HEK293 (cell line): ENCODE measurements at regions not wholly inside any gene's neighbourhood (a gene's known extent, or its start where the extent isn't known, plus 50 kb on each side); places are given as distances from the start of the nearest gene placed in this dataset.

ENCODE experiments used
- CTCF ChIA-PET: fragments of 350-600 bp; formaldehyde crosslinking; extraction: SDS; loops from one replicate; lab custom pipeline; 2021; ENCODE audit warnings: antibody characterized with exemption; lab: Yijun Ruan, JAX
- POLR2A ChIA-PET: fragments of 300-600 bp; formaldehyde crosslinking; extraction: SDS; loops from one replicate; lab custom pipeline; 2020; ENCODE audit warnings: antibody characterized with exemption, inconsistent platforms; lab: Yijun Ruan, JAX
- H3K27ac ChIP-seq: fragments of 200-500 bp; sonication (Bioruptor generic); 2 replicates; pipeline ENCODE4 v1.5.1; 2014; ENCODE audit warnings: low read depth, low read length, control low read depth, inconsistent platforms; ENCODE audit errors: extremely low read depth
- H3K36me3 ChIP-seq, 2 experiments: fragments of 200-500 bp in 1 of 2; sonication (Bioruptor generic) in 1 of 2; 1 replicate in 1 of 2; 2 replicates in 1 of 2; pipeline ENCODE4 v1.5.1; 2014 to 2017; ENCODE audit warnings: inconsistent platforms in 2 of 2, low read length in 2 of 2; ENCODE audit not compliant: control insufficient read depth in 2 of 2, insufficient read depth in 1 of 2
- H3K4me1 ChIP-seq: fragments of 200-500 bp; sonication (Bioruptor generic); 2 replicates; pipeline ENCODE4 v1.5.1; 2014; ENCODE audit warnings: mild to moderate bottlenecking, low read length, inconsistent platforms; ENCODE audit not compliant: control insufficient read depth, insufficient read depth
- H3K4me3 ChIP-seq: 2 replicates; pipeline ENCODE4 v1.5.1; 2011; ENCODE audit warnings: low read depth, mild to moderate bottlenecking, control low read depth, low read length, moderate library complexity
- H3K9me3 ChIP-seq: fragments of 200-500 bp; sonication (Bioruptor generic); 2 replicates; pipeline ENCODE4 v1.5.1; 2014; ENCODE audit warnings: low read depth, low read length, inconsistent platforms; ENCODE audit not compliant: control insufficient read depth, insufficient read depth
- FEZF1 ChIP-seq: fragments of 450-650 bp; formaldehyde crosslinking; IDR thresholded peaks from 2 replicates; pipeline ENCODE4 v1.5.1; 2016; ENCODE audit warnings: missing biosample characterization, missing genetic modification characterization
- IKZF3 ChIP-seq: fragments of 450-650 bp; IDR thresholded peaks from 2 replicates; pipeline ENCODE4 v1.5.0; 2018; ENCODE audit warnings: missing biosample characterization, mild to moderate bottlenecking, missing genetic modification characterization, moderate library complexity
- KLF9 ChIP-seq: fragments of 450-650 bp; formaldehyde crosslinking; IDR thresholded peaks from 2 replicates; pipeline ENCODE4 v1.5.1; 2016; ENCODE audit warnings: missing biosample characterization, missing genetic modification characterization, low read depth
- TCF7L2 ChIP-seq: IDR thresholded peaks from 2 replicates; pipeline ENCODE4 v1.6.1; 2011; ENCODE audit warnings: low read depth, mild to moderate bottlenecking, inconsistent platforms, low read length, moderate library complexity, borderline replicate concordance
- TSHZ1 ChIP-seq: fragments of 450-650 bp; formaldehyde crosslinking; IDR thresholded peaks from 2 replicates; pipeline ENCODE4 v1.5.1; 2016; ENCODE audit warnings: missing biosample characterization, missing genetic modification characterization, borderline replicate concordance
- ZBTB10 ChIP-seq: fragments of 450-650 bp; formaldehyde crosslinking; IDR thresholded peaks from 2 replicates; pipeline ENCODE4 v1.5.1; 2016; ENCODE audit warnings: missing biosample characterization, missing genetic modification characterization
- ZBTB20 ChIP-seq: fragments of 450-650 bp; formaldehyde crosslinking; IDR thresholded peaks from 2 replicates; pipeline ENCODE4 v1.5.1; 2016; ENCODE audit warnings: missing biosample characterization, missing genetic modification characterization
- ZBTB6 ChIP-seq: fragments of 450-650 bp; formaldehyde crosslinking; IDR thresholded peaks from 2 replicates; pipeline ENCODE4 v1.5.1; 2017; ENCODE audit warnings: missing biosample characterization, missing genetic modification characterization
- ZBTB7A ChIP-seq: fragments of 450-650 bp; formaldehyde crosslinking; IDR thresholded peaks from 2 replicates; pipeline ENCODE4 v1.5.1; 2016; ENCODE audit warnings: low read depth, missing biosample characterization, missing genetic modification characterization
- ZFHX2 ChIP-seq: fragments of 450-650 bp; formaldehyde crosslinking; conservative IDR thresholded peaks from 2 replicates; pipeline ENCODE4 v1.5.1; 2016; ENCODE audit warnings: missing biosample characterization, missing genetic modification characterization
- ZNF133 ChIP-seq: fragments of 450-650 bp; formaldehyde crosslinking; IDR thresholded peaks from 2 replicates; pipeline ENCODE4 v1.5.1; 2016; ENCODE audit warnings: missing biosample characterization, missing genetic modification characterization
- ZNF248 ChIP-seq: fragments of 450-650 bp; formaldehyde crosslinking; IDR thresholded peaks from 2 replicates; pipeline ENCODE4 v1.5.1; 2017; ENCODE audit warnings: missing biosample characterization, missing genetic modification characterization
- ZNF266 ChIP-seq: fragments of 450-650 bp; formaldehyde crosslinking; IDR thresholded peaks from 2 replicates; pipeline ENCODE4 v1.5.1; 2016; ENCODE audit warnings: missing biosample characterization, missing genetic modification characterization, low read depth
- ZNF341 ChIP-seq: fragments of 450-650 bp; formaldehyde crosslinking; IDR thresholded peaks from 2 replicates; pipeline ENCODE4; 2016; ENCODE audit warnings: low read depth, missing biosample characterization, missing genetic modification characterization
- ZNF416 ChIP-seq: fragments of 450-650 bp; formaldehyde crosslinking; IDR thresholded peaks from 2 replicates; pipeline ENCODE4 v1.5.1; 2016; ENCODE audit warnings: missing biosample characterization, missing genetic modification characterization
- ZNF433 ChIP-seq: fragments of 450-650 bp; formaldehyde crosslinking; IDR thresholded peaks from 2 replicates; pipeline ENCODE4 v1.5.1; 2016; ENCODE audit warnings: missing biosample characterization, missing genetic modification characterization, low read depth
- ZNF449 ChIP-seq: fragments of 450-650 bp; formaldehyde crosslinking; IDR thresholded peaks from 2 replicates; pipeline ENCODE4 v1.5.1; 2017; ENCODE audit warnings: missing biosample characterization, mild to moderate bottlenecking, missing genetic modification characterization, moderate library complexity
- ZNF529 ChIP-seq: fragments of 450-650 bp; formaldehyde crosslinking; IDR thresholded peaks from 2 replicates; pipeline ENCODE4 v1.5.1; 2017; ENCODE audit warnings: missing genetic modification characterization, missing biosample characterization; ENCODE audit not compliant: insufficient replicate concordance
- ZNF549 ChIP-seq: fragments of 450-650 bp; IDR thresholded peaks from 2 replicates; pipeline ENCODE4 v1.5.1; 2018; ENCODE audit warnings: missing biosample characterization, missing genetic modification characterization, mild to moderate bottlenecking, inconsistent platforms, moderate library complexity
- ZNF561 ChIP-seq: fragments of 450-650 bp; IDR thresholded peaks from 2 replicates; pipeline ENCODE4 v1.5.1; 2018; ENCODE audit warnings: missing biosample characterization, missing genetic modification characterization, borderline replicate concordance
- ZNF623 ChIP-seq: fragments of 450-650 bp; formaldehyde crosslinking; IDR thresholded peaks from 2 replicates; pipeline ENCODE4 v1.5.1; 2016; ENCODE audit warnings: missing biosample characterization, missing genetic modification characterization
- ZNF670 ChIP-seq: fragments of 450-650 bp; formaldehyde crosslinking; IDR thresholded peaks from 2 replicates; pipeline ENCODE4 v1.5.1; 2016; ENCODE audit warnings: missing biosample characterization, missing genetic modification characterization, low read depth
- ZNF747 ChIP-seq: fragments of 450-650 bp; formaldehyde crosslinking; IDR thresholded peaks from 2 replicates; pipeline ENCODE4 v1.5.1; 2016; ENCODE audit warnings: missing biosample characterization, missing genetic modification characterization
- ZNF792 ChIP-seq: fragments of 450-650 bp; formaldehyde crosslinking; IDR thresholded peaks from 2 replicates; pipeline ENCODE4 v1.5.1; 2016; ENCODE audit warnings: missing biosample characterization, missing genetic modification characterization
- ZNF830 ChIP-seq: fragments of 450-650 bp; IDR thresholded peaks from 2 replicates; pipeline ENCODE4 v1.5.0; 2018; ENCODE audit warnings: missing biosample characterization, missing genetic modification characterization, low read depth, mild to moderate bottlenecking, moderate library complexity
- ZSCAN30 ChIP-seq: fragments of 450-650 bp; IDR thresholded peaks from 2 replicates; pipeline ENCODE4 v1.5.1; 2018; ENCODE audit warnings: missing biosample characterization, mild to moderate bottlenecking, missing genetic modification characterization, moderate library complexity

- TF ChIP-seq ZBTB6 (tag by site-specific recombination) (no peak), ZNF549 (tag by site-specific recombination) (no peak), TCF7L2 (no peak), ZBTB20 (tag by site-specific recombination) (no peak), ZNF341 (tag by site-specific recombination) (no peak), ZBTB7A (tag by site-specific recombination) (no peak), ZNF266 (tag by site-specific recombination) (no peak), FEZF1 (tag by site-specific recombination) (no peak)
- TF ChIP-seq, all 188 proteins: peak for 0
These were observed 246.2 kb downstream of the MAN2A1 start (continued) for GRCh38 chr5:109935833-109936490.

GRCh38 chr5:109936996-109937395 is 247.3 kb downstream of the MAN2A1 start:
- POLR2A ChIA-PET: no interaction called here

GRCh38 chr5:109937951-109938350 is 248.2 kb downstream of the MAN2A1 start:
- no peak overlapping the region for H3K4me3 ChIP-seq
- H3K4me1 ChIP-seq: no peaks in the 10 kb centered on the region
- H3K36me3 ChIP-seq: no peaks in the 10 kb centered on the region
- no peak overlapping the region for H3K27ac ChIP-seq
- ChIA-PET CTCF (no interaction called here), POLR2A (no interaction called here)
- H3K9me3 ChIP-seq: no peaks in the 10 kb centered on the region
- no peak for TF ChIP-seq ZSCAN30 (tag by site-specific recombination)
- TF ChIP-seq ZNF529 (tag by site-specific recombination): no peak
- TF ChIP-seq ZNF433: no peak
- TF ChIP-seq TSHZ1 (tag by site-specific recombination): no peak
- TF ChIP-seq ZNF792: no peak
- no peak for TF ChIP-seq ZFHX2 (tag by site-specific recombination)
- no peak for TF ChIP-seq ZNF561 (tag by site-specific recombination)

More at GRCh38 chr5:109936996-109937395, 247.3 kb downstream of the MAN2A1 start:
- Histone ChIP-seq H3K4me3 (no peak overlapping the region), H3K4me1 (no peaks in the 10 kb centered on the region), H3K36me3 (no peaks in the 10 kb centered on the region)
- TF ChIP-seq ZNF416 (tag by site-specific recombination): no peak
- TF ChIP-seq ZNF449: no peak
- TF ChIP-seq ZNF248 (tag by site-specific recombination): no peak
- TF ChIP-seq ZNF670 (tag by site-specific recombination): no peak
- no peak for TF ChIP-seq ZNF747 (tag by site-specific recombination)
- no peak for TF ChIP-seq ZNF830 (tag by site-specific recombination)
- TF ChIP-seq ZBTB10 (tag by site-specific recombination): no peak
- no peak for TF ChIP-seq IKZF3 (tag by site-specific recombination)
- TF ChIP-seq ZNF133: no peak
- TF ChIP-seq ZNF623 (tag by site-specific recombination): no peak
- no peak for TF ChIP-seq KLF9 (tag by site-specific recombination)
- TF ChIP-seq, all 188 proteins: peak for 0
- CTCF ChIA-PET: interaction anchor here (0.7 kb wide), 1 partner anchor 404 kb away, joined by 3 read pairs; no protein-coding TSS in a partner anchor
- Histone ChIP-seq H3K27ac (no peak overlapping the region), H3K9me3 (no peaks in the 10 kb centered on the region)
